RWPE1 (cell line): ENCODE measurements at regions not wholly inside any gene's neighbourhood (a gene's known extent, or its start where the extent isn't known, plus 50 kb on each side); places are given as distances from the start of the nearest gene placed in this dataset.

ENCODE experiments used
- CTCF ChIA-PET: fragments of 350-600 bp; sonication (Branson Sonifier 250); formaldehyde crosslinking; extraction: SDS; loops from one replicate; lab custom pipeline; 2021; lab: Yijun Ruan, JAX
- POLR2A ChIA-PET: fragments of 400-600 bp; formaldehyde crosslinking; extraction: SDS; loops from one replicate; lab custom pipeline; 2020; ENCODE audit warnings: antibody characterized with exemption; ENCODE audit not compliant: low non-redundant PET; lab: Yijun Ruan, JAX
- DNase-seq: peaks from one replicate; pipeline ENCODE4 v3.0.0; 2012; ENCODE audit warnings: low spot score
- H3K27ac ChIP-seq: fragments of 450-650 bp; 2 replicates; pipeline ENCODE4 v1.5.1; 2017
- CTCF ChIP-seq: fragments of 450-650 bp; conservative IDR thresholded peaks from 2 replicates; pipeline ENCODE4 v1.5.1; 2017; ENCODE audit warnings: low read depth, mild to moderate bottlenecking

GRCh38 chr6:8993111-8993510 is 557.8 kb upstream of the SLC35B3 start:
- TF ChIP-seq CTCF: no peak
- ChIA-PET POLR2A (no interaction called here), CTCF (interaction anchor here (0.6 kb wide), 1 partner anchor 10 kb away, joined by 4 read pairs; no protein-coding TSS in a partner anchor)
- no peak overlapping the region for H3K27ac ChIP-seq
- DNase-seq: no peak

- no peak for DNase-seq
- ChIA-PET CTCF (interaction anchor here (0.6 to 1.1 kb wide), 3 partner anchors 9 to 1443 kb away, joined by 3 to 6 read pairs (median 3); no protein-coding TSS in a partner anchor), POLR2A (no interaction called here)
- no peak for TF ChIP-seq CTCF
- H3K27ac ChIP-seq: no peak overlapping the region
Observed at GRCh38 chr6:8991844-8992243, 556.5 kb upstream of the SLC35B3 start.

- POLR2A ChIA-PET: no interaction called here
- no peak for DNase-seq
- CTCF ChIA-PET: no interaction called here
- no peak overlapping the region for H3K27ac ChIP-seq
- no peak for TF ChIP-seq CTCF
Observed at GRCh38 chr6:8990075-8990474, 554.7 kb upstream of the SLC35B3 start.

GRCh38 chr6:8983202-8983688 is 547.9 kb upstream of the SLC35B3 start:
- ChIA-PET POLR2A (no interaction called here), CTCF (interaction anchor here (0.6 to 1.5 kb wide), 15 partner anchors 9 to 1603 kb away, joined by 3 to 10 read pairs (median 3); no protein-coding TSS in a partner anchor)

GRCh38 chr6:8982668-8983067 is 547.3 kb upstream of the SLC35B3 start:
- ChIA-PET POLR2A (no interaction called here), CTCF (interaction anchor here (0.5 to 1.5 kb wide), 9 partner anchors 10 to 1757 kb away, joined by 3 to 10 read pairs (median 3); no protein-coding TSS in a partner anchor)
- DNase-seq: no peak
- no peak overlapping the region for H3K27ac ChIP-seq
- no peak for TF ChIP-seq CTCF

More at GRCh38 chr6:8983202-8983688, 547.9 kb upstream of the SLC35B3 start:
- TF ChIP-seq CTCF: peak; percentile 96
- H3K27ac ChIP-seq: no peak overlapping the region
- DNase-seq: peak; percentile 73

GRCh38 chr6:8973395-8973794 is 538.0 kb upstream of the SLC35B3 start:
- no peak for DNase-seq
- POLR2A ChIA-PET: no interaction called here
- CTCF ChIA-PET: interaction anchor here (1.1 kb wide), 1 partner anchor 10 kb away, joined by 10 read pairs; no protein-coding TSS in a partner anchor
- no peak overlapping the region for H3K27ac ChIP-seq
- TF ChIP-seq CTCF: no peak
